Neural progenitor cell (in vitro differentiated cells): ENCODE measurements at regions not wholly inside any gene's neighbourhood (a gene's known extent, or its start where the extent isn't known, plus 50 kb on each side); places are given as distances from the start of the nearest gene placed in this dataset.

Experiments used
- DNase-seq: peaks from one replicate; pipeline ENCODE4 v3.0.0-alpha.2; 2016; ENCODE audit warnings: low spot score
- H2AFZ ChIP-seq: fragments of 200-600 bp; sonication (generic); replicated peaks from 2 replicates; pipeline ENCODE4 v1.6.1; 2016; ENCODE audit warnings: antibody characterized with exemption
- H3F3A ChIP-seq: fragments of 200-600 bp; sonication (generic); 2 replicates; pipeline ENCODE4 v1.6.1; 2016; ENCODE audit warnings: antibody characterized with exemption, low read depth
- H3K27ac ChIP-seq: fragments of 200-600 bp; sonication (generic); 2 replicates; pipeline ENCODE4 v1.5.1; 2016; ENCODE audit warnings: mild to moderate bottlenecking
- H3K27me3 ChIP-seq: fragments of 200-600 bp; sonication (generic); 2 replicates; pipeline ENCODE4 v1.6.1; 2016; ENCODE audit warnings: mild to moderate bottlenecking, moderate library complexity
- H3K36me3 ChIP-seq: fragments of 200-600 bp; sonication (generic); 2 replicates; pipeline ENCODE4 v1.5.1; 2016
- H3K4me1 ChIP-seq: fragments of 200-600 bp; sonication (generic); 2 replicates; pipeline ENCODE4 v1.6.1; 2016; ENCODE audit warnings: mixed run types
- H3K4me2 ChIP-seq: fragments of 200-600 bp; sonication (generic); 2 replicates; pipeline ENCODE4 v1.6.1; 2016
- H3K4me3 ChIP-seq: fragments of 200-600 bp; sonication (generic); 2 replicates; pipeline ENCODE4 v1.5.1; 2016
- H3K79me2 ChIP-seq: fragments of 200-600 bp; sonication (generic); 2 replicates; pipeline ENCODE4 v1.6.1; 2016; ENCODE audit warnings: low read depth
- H3K9ac ChIP-seq: fragments of 200-600 bp; sonication (generic); 2 replicates; pipeline ENCODE4 v1.6.1; 2016
- H3K9me3 ChIP-seq: fragments of 200-600 bp; sonication (generic); 2 replicates; pipeline ENCODE4 v1.5.1; 2016; ENCODE audit warnings: low read depth
- H4K20me1 ChIP-seq: fragments of 200-600 bp; sonication (generic); 2 replicates; pipeline ENCODE4 v1.6.1; 2016; ENCODE audit warnings: low read depth
- H3K27ac Mint-ChIP-seq: 3 replicates; pipeline ENCODE4 v1.8.0; 2021; ENCODE audit warnings: mixed read lengths
- H3K27me3 Mint-ChIP-seq: 2 replicates; pipeline ENCODE4 v1.8.0; 2022; ENCODE audit warnings: low read depth, mild to moderate bottlenecking, inconsistent platforms, moderate library complexity, mixed read lengths; ENCODE audit not compliant: insufficient read depth
- H3K36me3 Mint-ChIP-seq: 3 replicates; pipeline ENCODE4 v1.8.0; 2021; ENCODE audit warnings: mixed read lengths
- H3K4me1 Mint-ChIP-seq: 3 replicates; pipeline ENCODE4 v1.8.0; 2021; ENCODE audit warnings: mixed read lengths
- H3K4me3 Mint-ChIP-seq: 3 replicates; pipeline ENCODE4 v1.8.0; 2021; ENCODE audit warnings: mild to moderate bottlenecking, moderate library complexity, mixed read lengths
- H3K9me3 Mint-ChIP-seq: 3 replicates; pipeline ENCODE4 v1.8.0; 2020; ENCODE audit warnings: mixed read lengths
- EZH2 ChIP-seq: fragments of 200-600 bp; sonication (generic); IDR thresholded peaks from 2 replicates; pipeline ENCODE4 v1.6.1; 2017; ENCODE audit warnings: antibody characterized with exemption, mild to moderate bottlenecking, moderate library complexity
- EZH2phosphoT487 ChIP-seq: fragments of 200-600 bp; sonication (generic); IDR thresholded peaks from 2 replicates; pipeline ENCODE4 v1.6.1; 2017; ENCODE audit warnings: antibody characterized with exemption
- TF ChIP-seq, protein P1 (sequence below): fragments of 200-600 bp; sonication (generic); IDR thresholded peaks from 2 replicates; pipeline ENCODE4 v1.5.1; 2017; ENCODE audit warnings: antibody characterized with exemption, mild to moderate bottlenecking

DNA sequence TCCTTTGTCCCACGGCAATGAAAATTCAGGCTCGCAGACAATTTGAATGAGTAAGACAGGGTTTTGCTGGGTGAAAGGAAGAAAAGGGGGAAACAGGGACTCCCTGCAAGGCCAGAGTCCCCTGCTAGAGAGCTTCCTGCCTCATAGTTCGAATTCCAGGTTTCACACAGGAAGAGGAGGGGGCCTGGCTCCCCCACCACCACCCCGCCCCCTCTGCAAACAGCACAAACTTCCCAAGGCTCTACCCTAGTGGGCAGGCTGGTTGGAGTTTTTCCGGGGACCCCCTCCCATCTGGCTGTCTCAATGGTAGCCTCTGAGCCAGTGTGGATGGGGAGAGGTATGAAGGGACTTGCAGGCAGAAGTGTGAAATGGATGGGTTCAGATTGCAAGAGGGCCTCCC is 57.4 kb upstream of the NEBL start:
- peak overlapping the region; percentile 6 for H3K4me3 ChIP-seq
- Mint-ChIP-seq H3K36me3 (peaks cover 5% of the 10 kb centered on the region), H3K9me3 (no peaks in the 10 kb centered on the region), H3K27me3 (no peaks in the 10 kb centered on the region), H3K4me3 (no peak overlapping the region), H3K4me1 (peaks cover 41% of the 10 kb centered on the region), H3K27ac (peak overlapping the region; percentile 77)
- no peaks in the 10 kb centered on the region for H3K9me3 ChIP-seq
- peak; percentile 89 for DNase-seq
- H3K27ac ChIP-seq = peak overlapping the region; percentile 93
- H2AFZ ChIP-seq = peak overlapping the region; percentile 35
- TF ChIP-seq, protein P1, sequence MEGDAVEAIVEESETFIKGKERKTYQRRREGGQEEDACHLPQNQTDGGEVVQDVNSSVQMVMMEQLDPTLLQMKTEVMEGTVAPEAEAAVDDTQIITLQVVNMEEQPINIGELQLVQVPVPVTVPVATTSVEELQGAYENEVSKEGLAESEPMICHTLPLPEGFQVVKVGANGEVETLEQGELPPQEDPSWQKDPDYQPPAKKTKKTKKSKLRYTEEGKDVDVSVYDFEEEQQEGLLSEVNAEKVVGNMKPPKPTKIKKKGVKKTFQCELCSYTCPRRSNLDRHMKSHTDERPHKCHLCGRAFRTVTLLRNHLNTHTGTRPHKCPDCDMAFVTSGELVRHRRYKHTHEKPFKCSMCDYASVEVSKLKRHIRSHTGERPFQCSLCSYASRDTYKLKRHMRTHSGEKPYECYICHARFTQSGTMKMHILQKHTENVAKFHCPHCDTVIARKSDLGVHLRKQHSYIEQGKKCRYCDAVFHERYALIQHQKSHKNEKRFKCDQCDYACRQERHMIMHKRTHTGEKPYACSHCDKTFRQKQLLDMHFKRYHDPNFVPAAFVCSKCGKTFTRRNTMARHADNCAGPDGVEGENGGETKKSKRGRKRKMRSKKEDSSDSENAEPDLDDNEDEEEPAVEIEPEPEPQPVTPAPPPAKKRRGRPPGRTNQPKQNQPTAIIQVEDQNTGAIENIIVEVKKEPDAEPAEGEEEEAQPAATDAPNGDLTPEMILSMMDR = no peak
- TF ChIP-seq EZH2 = no peak
- TF ChIP-seq EZH2phosphoT487 = no peak
- H4K20me1 ChIP-seq = no peaks in the 10 kb centered on the region
- H3K4me1 ChIP-seq = peaks cover 60% of the 10 kb centered on the region
- no peaks in the 10 kb centered on the region for H3K79me2 ChIP-seq
- H3K27me3 ChIP-seq = no peaks in the 10 kb centered on the region
- peaks cover 27% of the 10 kb centered on the region for H3F3A ChIP-seq
- peak overlapping the region; percentile 64 for H3K4me2 ChIP-seq
- no peak overlapping the region for H3K9ac ChIP-seq
- H3K36me3 ChIP-seq = no peaks in the 10 kb centered on the region

DNA sequence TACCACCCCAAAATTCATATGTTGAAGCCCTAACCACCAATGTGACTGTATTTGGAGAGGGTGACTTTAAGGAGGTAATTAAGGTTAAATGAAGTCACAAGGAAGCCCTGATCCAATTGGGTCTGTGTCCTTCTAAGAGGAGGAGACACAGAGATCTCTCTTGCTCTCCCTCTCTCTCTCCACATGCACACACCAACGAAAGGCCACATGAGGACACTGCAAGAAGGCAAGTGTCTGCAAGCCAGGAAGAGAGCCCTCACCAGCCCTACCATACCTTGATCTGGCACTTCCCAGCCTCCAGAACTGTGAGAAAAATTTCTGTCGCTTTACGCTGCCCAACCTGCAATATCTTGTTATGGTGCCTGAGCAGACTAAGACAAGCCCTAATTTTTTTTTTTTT is 56.0 kb upstream of the NEBL start:
- no peak overlapping the region for H3K27ac Mint-ChIP-seq
- H3K4me3 Mint-ChIP-seq = no peak overlapping the region
- no peaks in the 10 kb centered on the region for H3K27me3 Mint-ChIP-seq
- H2AFZ ChIP-seq = no peak overlapping the region
- H3K4me2 ChIP-seq = peak overlapping the region; percentile 64
- H3K36me3 ChIP-seq = no peaks in the 10 kb centered on the region
- H3K79me2 ChIP-seq = no peaks in the 10 kb centered on the region
- peak overlapping the region; percentile 93 for H3K27ac ChIP-seq
- no peaks in the 10 kb centered on the region for H3K9me3 ChIP-seq
- no peak for DNase-seq
- H3K4me1 Mint-ChIP-seq = peaks cover 54% of the 10 kb centered on the region
- TF ChIP-seq EZH2 (no peak), EZH2phosphoT487 (no peak)
- TF ChIP-seq, protein P1 = no peak
- peaks cover 27% of the 10 kb centered on the region for H3F3A ChIP-seq
- peaks cover 5% of the 10 kb centered on the region for H3K36me3 Mint-ChIP-seq
- no peaks in the 10 kb centered on the region for H4K20me1 ChIP-seq
- H3K9ac ChIP-seq = no peak overlapping the region
- no peaks in the 10 kb centered on the region for H3K9me3 Mint-ChIP-seq
- H3K4me1 ChIP-seq = peaks cover 72% of the 10 kb centered on the region
- H3K4me3 ChIP-seq = no peak overlapping the region
- no peaks in the 10 kb centered on the region for H3K27me3 ChIP-seq

DNA sequence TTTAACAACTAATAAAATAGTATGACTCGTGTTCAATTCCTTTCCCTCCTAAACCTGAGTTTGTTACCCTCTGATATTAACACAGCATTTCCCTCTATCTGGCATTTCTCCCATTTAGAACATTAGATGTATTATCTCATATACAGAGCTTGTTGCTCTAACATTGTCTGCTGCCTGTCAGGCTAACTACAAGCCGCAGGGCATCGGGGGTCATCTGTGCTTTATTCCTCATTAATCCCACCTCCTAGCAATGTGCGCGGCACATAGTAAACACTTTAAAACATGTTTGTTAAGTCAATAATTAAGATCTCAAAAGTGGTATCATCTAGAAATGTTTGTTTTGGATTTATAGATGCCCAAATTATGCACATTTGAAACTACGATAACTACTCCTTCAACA is 52.9 kb upstream of the NEBL start:
- peak overlapping the region; percentile 0 for H3K4me2 ChIP-seq
- Mint-ChIP-seq H3K27ac (peak overlapping the region; percentile 42), H3K27me3 (peaks cover 3% of the 10 kb centered on the region), H3K9me3 (no peaks in the 10 kb centered on the region), H3K4me1 (peaks cover 37% of the 10 kb centered on the region), H3K4me3 (no peak overlapping the region), H3K36me3 (peaks cover 15% of the 10 kb centered on the region)
- peak; percentile 12 for DNase-seq
- H2AFZ ChIP-seq = no peak overlapping the region
- TF ChIP-seq EZH2 = no peak
- TF ChIP-seq, protein P1 = no peak
- no peak for TF ChIP-seq EZH2phosphoT487
- H3K4me3 ChIP-seq = no peak overlapping the region
- no peaks in the 10 kb centered on the region for H3K9me3 ChIP-seq
- H3K9ac ChIP-seq = no peak overlapping the region
- no peaks in the 10 kb centered on the region for H3K27me3 ChIP-seq
- no peaks in the 10 kb centered on the region for H3K36me3 ChIP-seq
- no peaks in the 10 kb centered on the region for H3K79me2 ChIP-seq
- peaks cover 49% of the 10 kb centered on the region for H3K4me1 ChIP-seq
- H3F3A ChIP-seq = peaks cover 16% of the 10 kb centered on the region
- no peak overlapping the region for H3K27ac ChIP-seq
- no peaks in the 10 kb centered on the region for H4K20me1 ChIP-seq
